WTC11 (cell line): ENCODE measurements at regions not wholly inside any gene's neighbourhood (a gene's known extent, or its start where the extent isn't known, plus 50 kb on each side); places are given as distances from the start of the nearest gene placed in this dataset.

Experiments used
- ATAC-seq: fragments of 200-7000 bp; cut with Tn5 transposase; 2 replicates; pipeline ENCODE4 v1.10.0; 2021; ENCODE audit warnings: mild to moderate bottlenecking, moderate library complexity
- CTCF ChIA-PET: fragments of 300-600 bp; sonication (Branson Sonifier 250); formaldehyde crosslinking; loops from one replicate; lab custom pipeline; 2021; ENCODE audit warnings: antibody characterized with exemption; lab: Charles Lee
- POLR2A ChIA-PET: fragments of 350-600 bp; sonication (Branson Sonifier 250); formaldehyde crosslinking; loops from one replicate; lab custom pipeline; 2021; ENCODE audit warnings: antibody characterized with exemption; lab: Charles Lee
- DNase-seq: peaks from one replicate; pipeline ENCODE4 v3.0.0; 2021; ENCODE audit warnings: low spot score
- H3K27ac Mint-ChIP-seq: 2 replicates; pipeline ENCODE4 v1.8.0; 2021; ENCODE audit warnings: mixed read lengths
- H3K27me3 Mint-ChIP-seq: 2 replicates; pipeline ENCODE4 v1.8.0; 2021; ENCODE audit warnings: low read depth, mild to moderate bottlenecking, moderate library complexity, mixed read lengths
- H3K36me3 Mint-ChIP-seq: 2 replicates; pipeline ENCODE4 v1.8.0; 2021; ENCODE audit warnings: mixed read lengths
- H3K4me1 Mint-ChIP-seq: 2 replicates; pipeline ENCODE4 v1.8.0; 2022; ENCODE audit warnings: mixed read lengths
- H3K4me3 Mint-ChIP-seq: 2 replicates; pipeline ENCODE4 v1.8.0; 2021; ENCODE audit warnings: mild to moderate bottlenecking, moderate library complexity, mixed read lengths
- H3K9me3 Mint-ChIP-seq: 2 replicates; pipeline ENCODE4 v1.8.0; 2021; ENCODE audit warnings: mixed read lengths
- CREB1 ChIP-seq: sonication (generic); formaldehyde crosslinking; IDR thresholded peaks from 2 replicates; pipeline ENCODE4 v1.8.0; 2023; ENCODE audit warnings: mild to moderate bottlenecking, missing genetic modification reagents
- CTCF ChIP-seq: fragments of 200-600 bp; IDR thresholded peaks from 2 replicates; pipeline ENCODE4 v1.8.0; 2022; ENCODE audit warnings: antibody characterized with exemption
- E2F4 ChIP-seq: sonication (generic); formaldehyde crosslinking; IDR thresholded peaks from 2 replicates; pipeline ENCODE4 v1.8.1; 2022; ENCODE audit warnings: low read depth, mild to moderate bottlenecking, moderate library complexity, missing genetic modification reagents, borderline replicate concordance
- ERG ChIP-seq: fragments of 250-450 bp; sonication (Bioruptor Pico); IDR thresholded peaks from 2 replicates; pipeline ENCODE4 v1.8.0; 2021; ENCODE audit warnings: mild to moderate bottlenecking
- FOXJ3 ChIP-seq: sonication (generic); formaldehyde crosslinking; IDR thresholded peaks from 2 replicates; pipeline ENCODE4 v1.9.0; 2021; ENCODE audit warnings: missing genetic modification reagents, mild to moderate bottlenecking, borderline replicate concordance
- FOXK1 ChIP-seq: sonication (generic); formaldehyde crosslinking; IDR thresholded peaks from 2 replicates; pipeline ENCODE4 v1.8.0; 2022; ENCODE audit warnings: mild to moderate bottlenecking, moderate library complexity, missing genetic modification reagents
- FOXP1 ChIP-seq: sonication (generic); formaldehyde crosslinking; IDR thresholded peaks from 2 replicates; pipeline ENCODE4 v1.8.0; 2022; ENCODE audit warnings: missing genetic modification reagents, mild to moderate bottlenecking, moderate library complexity, borderline replicate concordance
- IRF1 ChIP-seq: sonication (generic); formaldehyde crosslinking; IDR thresholded peaks from 2 replicates; pipeline ENCODE4 v1.8.0; 2023; ENCODE audit warnings: missing genetic modification reagents
- MAX ChIP-seq: sonication (generic); formaldehyde crosslinking; IDR thresholded peaks from 2 replicates; pipeline ENCODE4 v1.8.0; 2022; ENCODE audit warnings: mild to moderate bottlenecking, missing genetic modification reagents
- MLX ChIP-seq: sonication (generic); formaldehyde crosslinking; IDR thresholded peaks from 2 replicates; pipeline ENCODE4 v1.8.1; 2023; ENCODE audit warnings: mild to moderate bottlenecking, missing genetic modification reagents, moderate library complexity
- MYBL2 ChIP-seq: sonication (generic); formaldehyde crosslinking; IDR thresholded peaks from 2 replicates; pipeline ENCODE4 v1.8.1; 2023; ENCODE audit warnings: mild to moderate bottlenecking, moderate library complexity, missing genetic modification reagents
- NFATC4 ChIP-seq: fragments of 250-450 bp; sonication (Bioruptor Pico); IDR thresholded peaks from 2 replicates; pipeline ENCODE4 v1.9.0; 2021; ENCODE audit warnings: mild to moderate bottlenecking
- NR2C2 ChIP-seq: sonication (generic); formaldehyde crosslinking; IDR thresholded peaks from 2 replicates; pipeline ENCODE4 v1.8.0; 2022; ENCODE audit warnings: mild to moderate bottlenecking, missing genetic modification reagents
- ZNF219 ChIP-seq: sonication (generic); formaldehyde crosslinking; IDR thresholded peaks from 2 replicates; pipeline ENCODE4 v1.8.0; 2023; ENCODE audit warnings: missing genetic modification reagents, mild to moderate bottlenecking, borderline replicate concordance
- ZNF281 ChIP-seq: sonication (generic); formaldehyde crosslinking; IDR thresholded peaks from 2 replicates; pipeline ENCODE4 v1.8.0; 2023; ENCODE audit warnings: mild to moderate bottlenecking, missing genetic modification reagents
- ZNF423 ChIP-seq: fragments of 250-450 bp; sonication (Bioruptor Pico); IDR thresholded peaks from 2 replicates; pipeline ENCODE4 v2.1.2; 2022; ENCODE audit warnings: mild to moderate bottlenecking, moderate library complexity
- ZSCAN18 ChIP-seq: fragments of 250-450 bp; sonication (Bioruptor Pico); IDR thresholded peaks from 2 replicates; pipeline ENCODE4 v2.1.2; 2022; ENCODE audit warnings: mild to moderate bottlenecking, moderate library complexity
- TF ChIP-seq, protein P1 (sequence below): sonication (generic); formaldehyde crosslinking; IDR thresholded peaks from 2 replicates; pipeline ENCODE4 v1.8.0; 2022; ENCODE audit warnings: mild to moderate bottlenecking, missing genetic modification reagents
- TF ChIP-seq, protein P2 (sequence below): fragments of 250-450 bp; sonication (Bioruptor Pico); IDR thresholded peaks from 2 replicates; pipeline ENCODE4 v1.9.0; 2021; ENCODE audit warnings: mild to moderate bottlenecking
- TF ChIP-seq, protein P3 (sequence below): fragments of 250-450 bp; sonication (Bioruptor Pico); conservative IDR thresholded peaks from 2 replicates; pipeline ENCODE4 v1.9.0; 2021; ENCODE audit warnings: mild to moderate bottlenecking

DNA sequence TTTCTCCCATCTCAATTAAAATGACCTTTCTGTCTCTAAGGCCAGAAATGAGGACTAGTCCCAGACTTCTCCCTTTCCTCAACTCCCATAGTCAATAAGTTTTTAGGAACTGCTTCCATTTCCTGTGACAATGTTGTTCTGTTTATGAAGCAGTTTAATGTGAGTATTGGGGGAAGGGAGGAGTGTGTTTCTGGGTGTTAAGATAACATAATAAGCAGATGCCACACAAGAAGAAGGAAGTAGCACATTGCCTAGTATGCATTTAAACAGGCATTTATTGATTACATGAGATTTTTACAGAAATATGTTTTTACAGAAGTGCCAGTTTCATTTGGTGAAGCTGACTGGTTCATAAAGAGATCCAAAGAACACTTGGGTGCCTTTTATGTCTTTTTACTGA lies 65.6 kb upstream of the TNR start:
- Mint-ChIP-seq H3K27ac (no peak overlapping the region), H3K9me3 (peaks cover 15% of the 10 kb centered on the region), H3K27me3 (peaks cover 17% of the 10 kb centered on the region), H3K4me1 (peaks cover 20% of the 10 kb centered on the region), H3K36me3 (peaks cover 4% of the 10 kb centered on the region; the same call in 1 of the 2 replicates), H3K4me3 (no peak overlapping the region)
- ATAC-seq (no peak), DNase-seq (no peak)
- ChIA-PET CTCF (interaction anchor here (0.6 to 1.5 kb wide), 6 partner anchors 11 to 79 kb away, joined by 3 to 6 read pairs (median 4); partner anchors contain the start of gene TNR), POLR2A (no interaction called here)
- TF ChIP-seq ERG, result no peak
- TF ChIP-seq CREB1, result no peak
- no peak for TF ChIP-seq NR2C2 (CRISPR knock-in tag)
- no peak for TF ChIP-seq FOXP1
- TF ChIP-seq, protein P1, sequence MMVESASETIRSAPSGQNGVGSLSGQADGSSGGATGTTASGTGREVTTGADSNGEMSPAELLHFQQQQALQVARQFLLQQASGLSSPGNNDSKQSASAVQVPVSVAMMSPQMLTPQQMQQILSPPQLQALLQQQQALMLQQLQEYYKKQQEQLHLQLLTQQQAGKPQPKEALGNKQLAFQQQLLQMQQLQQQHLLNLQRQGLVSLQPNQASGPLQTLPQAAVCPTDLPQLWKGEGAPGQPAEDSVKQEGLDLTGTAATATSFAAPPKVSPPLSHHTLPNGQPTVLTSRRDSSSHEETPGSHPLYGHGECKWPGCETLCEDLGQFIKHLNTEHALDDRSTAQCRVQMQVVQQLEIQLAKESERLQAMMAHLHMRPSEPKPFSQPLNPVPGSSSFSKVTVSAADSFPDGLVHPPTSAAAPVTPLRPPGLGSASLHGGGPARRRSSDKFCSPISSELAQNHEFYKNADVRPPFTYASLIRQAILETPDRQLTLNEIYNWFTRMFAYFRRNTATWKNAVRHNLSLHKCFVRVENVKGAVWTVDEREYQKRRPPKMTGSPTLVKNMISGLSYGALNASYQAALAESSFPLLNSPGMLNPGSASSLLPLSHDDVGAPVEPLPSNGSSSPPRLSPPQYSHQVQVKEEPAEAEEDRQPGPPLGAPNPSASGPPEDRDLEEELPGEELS (CRISPR knock-in tag), result no peak

- ATAC-seq, result peak; percentile 76
- Mint-ChIP-seq H3K27ac (no peak overlapping the region), H3K4me1 (peaks cover 20% of the 10 kb centered on the region), H3K4me3 (no peak overlapping the region), H3K9me3 (peaks cover 14% of the 10 kb centered on the region), H3K27me3 (peaks cover 17% of the 10 kb centered on the region), H3K36me3 (peaks cover 4% of the 10 kb centered on the region; the same call in 1 of the 2 replicates)
- no peak for DNase-seq
- CTCF ChIA-PET, result interaction anchor here (0.6 to 1.5 kb wide), 6 partner anchors 11 to 79 kb away, joined by 3 to 6 read pairs (median 4); partner anchors contain the start of gene TNR
- POLR2A ChIA-PET, result no interaction called here
- TF ChIP-seq IRF1 (no peak), NFATC4 (CRISPR knock-in tag) (no peak), ZNF281 (no peak), FOXJ3 (no peak), ZSCAN18 (CRISPR knock-in tag) (no peak), ZNF219 (CRISPR knock-in tag) (no peak), MAX (CRISPR knock-in tag) (no peak), E2F4 (CRISPR knock-in tag) (no peak), CTCF (no peak), MYBL2 (no peak), MLX (CRISPR knock-in tag) (no peak), ZNF423 (CRISPR knock-in tag) (peak; percentile 64), FOXK1 (peak; percentile 31; the same call in 1 of the 2 replicates)
- TF ChIP-seq, protein P2, sequence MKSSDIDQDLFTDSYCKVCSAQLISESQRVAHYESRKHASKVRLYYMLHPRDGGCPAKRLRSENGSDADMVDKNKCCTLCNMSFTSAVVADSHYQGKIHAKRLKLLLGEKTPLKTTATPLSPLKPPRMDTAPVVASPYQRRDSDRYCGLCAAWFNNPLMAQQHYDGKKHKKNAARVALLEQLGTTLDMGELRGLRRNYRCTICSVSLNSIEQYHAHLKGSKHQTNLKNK, result no peak
- TF ChIP-seq, protein P3, sequence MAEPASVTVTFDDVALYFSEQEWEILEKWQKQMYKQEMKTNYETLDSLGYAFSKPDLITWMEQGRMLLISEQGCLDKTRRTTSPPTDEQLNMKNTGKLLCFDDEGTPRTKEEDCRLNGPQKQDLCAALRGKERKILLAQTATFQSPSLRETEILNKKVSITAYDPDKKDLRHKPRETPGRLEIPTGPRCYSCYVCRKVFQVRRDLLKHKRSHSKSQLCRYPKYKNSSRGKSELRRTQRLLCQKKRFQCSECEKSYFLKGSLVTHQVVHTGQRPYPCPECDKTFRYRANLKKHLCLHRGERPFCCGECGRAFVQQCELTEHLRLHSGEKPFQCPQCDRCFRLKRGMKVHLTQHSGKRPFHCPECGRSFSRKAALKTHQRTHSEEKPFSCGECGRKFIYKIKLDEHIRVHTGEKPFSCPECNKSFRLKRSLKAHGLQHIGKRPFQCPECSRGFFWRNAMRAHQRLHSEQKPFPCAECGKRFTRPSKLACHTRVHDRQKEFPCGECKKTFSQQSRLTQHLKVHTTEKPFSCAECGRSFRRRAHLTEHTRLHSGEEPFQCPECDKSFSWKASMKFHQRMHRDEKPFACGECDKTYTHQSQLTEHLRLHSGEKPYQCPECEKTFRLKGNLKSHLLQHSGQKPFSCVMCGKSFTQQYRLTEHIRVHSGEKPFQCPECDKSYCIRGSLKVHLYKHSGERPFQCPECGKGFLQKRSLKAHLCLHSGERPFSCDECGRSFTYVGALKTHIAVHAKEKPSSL, result no peak
These were observed 65.2 kb upstream of the TNR start for GRCh38 chr1:175808573-175808972.
